ACC112 (cell line): ENCODE measurements at regions not wholly inside any gene's neighbourhood (a gene's known extent, or its start where the extent isn't known, plus 50 kb on each side); places are given as distances from the start of the nearest gene placed in this dataset.
A peak's percentile ranks its signal among the peaks of the same experiment; 100 is the strongest.

ENCODE experiments used
- H2AFZ ChIP-seq: fragments of 200-600 bp; sonication (generic); one replicate; pipeline ENCODE4 v1.6.0; 2017; ENCODE audit warnings: antibody characterized with exemption, low read length; ENCODE audit not compliant: unreplicated experiment
- H3K27ac ChIP-seq: fragments of 200-600 bp; sonication (generic); 2 replicates; pipeline ENCODE4 v1.5.1; 2014; ENCODE audit warnings: low read depth, mild to moderate bottlenecking, antibody characterized with exemption, low read length, moderate library complexity
- H3K27me3 ChIP-seq: fragments of 200-600 bp; sonication (generic); 2 replicates; pipeline ENCODE4 v1.6.1; 2014; ENCODE audit warnings: mild to moderate bottlenecking, antibody characterized with exemption, low read length, moderate library complexity, mixed read lengths; ENCODE audit not compliant: insufficient read depth
- H3K36me3 ChIP-seq: fragments of 200-600 bp; sonication (generic); 2 replicates; pipeline ENCODE4 v1.6.1; 2016; ENCODE audit warnings: mild to moderate bottlenecking, antibody characterized with exemption, low read length, moderate library complexity, mixed read lengths; ENCODE audit not compliant: insufficient read depth
- H3K4me1 ChIP-seq: fragments of 200-600 bp; sonication (generic); one replicate; pipeline ENCODE4 v1.6.1; 2016; ENCODE audit warnings: low read length, mixed read lengths; ENCODE audit not compliant: insufficient read depth, unreplicated experiment, control insufficient read depth
- H3K4me3 ChIP-seq: fragments of 200-600 bp; sonication (generic); 2 replicates; pipeline ENCODE4 v1.5.1; 2014; ENCODE audit warnings: mild to moderate bottlenecking, low read depth, low read length
- H3K79me2 ChIP-seq: fragments of 200-600 bp; sonication (generic); one replicate; pipeline ENCODE4 v1.6.0; 2016; ENCODE audit warnings: low read length; ENCODE audit not compliant: control insufficient read depth, unreplicated experiment, insufficient read depth

DNA sequence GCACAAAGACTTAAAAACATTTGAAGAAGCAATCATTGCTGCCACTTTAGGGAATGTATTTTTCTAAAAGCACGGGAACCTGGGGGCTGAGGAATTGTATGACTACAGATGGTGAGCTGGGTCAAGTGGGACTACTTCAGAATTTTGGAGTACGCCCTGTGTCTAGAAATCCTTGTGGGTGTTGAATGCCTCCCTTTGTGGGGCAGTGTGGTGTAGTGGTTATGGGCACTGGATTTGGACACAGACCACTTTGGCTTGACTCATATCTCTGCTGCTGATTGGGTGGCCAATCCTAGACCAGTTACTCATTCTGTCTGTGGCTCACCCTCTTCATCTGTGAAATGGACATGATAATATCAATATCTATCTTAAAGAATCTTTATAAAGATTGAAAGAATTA is 155.0 kb upstream of the RPS6KA3 start:
- H2AFZ ChIP-seq: peak overlapping the region; percentile 25

DNA sequence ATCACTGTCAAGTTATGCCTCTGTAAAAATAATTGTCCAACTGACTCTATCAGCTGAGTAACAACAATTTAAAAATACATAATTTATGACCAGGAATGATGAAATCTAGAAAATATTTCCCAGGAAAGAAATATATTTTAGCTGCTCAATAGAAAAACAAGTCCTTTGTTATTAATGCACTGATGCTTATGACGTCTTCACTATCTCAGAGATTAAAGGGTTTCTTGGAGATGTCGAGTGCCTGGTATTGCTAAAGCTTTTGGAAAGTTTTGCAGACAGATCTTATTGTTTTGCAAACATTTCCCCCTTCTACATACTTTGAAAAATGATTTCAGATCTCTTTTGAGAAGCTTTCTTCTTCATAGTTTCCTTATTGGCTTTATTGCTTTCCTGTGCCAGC is 154.6 kb upstream of the RPS6KA3 start:
- no peaks in the 10 kb centered on the region for H3K27me3 ChIP-seq

More for the DNA sequence above, 155.0 kb upstream of the RPS6KA3 start:
- no peak overlapping the region for H3K27ac ChIP-seq
- no peaks in the 10 kb centered on the region for H3K4me1 ChIP-seq
- H3K36me3 ChIP-seq: no peaks in the 10 kb centered on the region
- no peaks in the 10 kb centered on the region for H3K79me2 ChIP-seq
- H3K4me3 ChIP-seq: no peak overlapping the region
- H3K27me3 ChIP-seq: no peaks in the 10 kb centered on the region

DNA sequence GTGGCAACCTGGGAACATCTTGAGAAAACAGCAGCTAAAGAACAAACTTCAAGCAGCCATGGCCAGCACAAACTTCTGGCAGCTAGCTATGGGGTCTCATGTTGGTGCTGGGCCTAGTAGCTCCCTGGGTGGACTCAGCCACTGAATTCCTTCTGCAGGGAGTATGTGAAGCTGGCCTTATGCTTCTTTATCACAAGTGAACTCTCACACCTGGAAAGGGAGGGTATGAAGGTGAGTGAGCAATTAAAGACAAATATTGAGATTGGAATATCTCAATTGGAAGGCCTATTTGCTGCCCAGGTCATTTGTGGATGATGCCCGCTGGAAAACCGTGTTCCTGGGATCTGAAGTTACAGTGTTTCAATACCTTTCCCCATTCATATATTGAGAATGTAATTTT is 153.3 kb upstream of the RPS6KA3 start:
- Histone ChIP-seq H3K4me3 (no peak overlapping the region), H3K4me1 (no peaks in the 10 kb centered on the region), H3K79me2 (no peaks in the 10 kb centered on the region), H2AFZ (no peak overlapping the region), H3K27ac (no peak overlapping the region), H3K27me3 (no peaks in the 10 kb centered on the region), H3K36me3 (no peaks in the 10 kb centered on the region)

More for the DNA sequence above, 154.6 kb upstream of the RPS6KA3 start:
- Histone ChIP-seq H3K4me3 (no peak overlapping the region), H2AFZ (peak overlapping the region; percentile 25), H3K4me1 (no peaks in the 10 kb centered on the region), H3K27ac (no peak overlapping the region), H3K79me2 (no peaks in the 10 kb centered on the region), H3K36me3 (no peaks in the 10 kb centered on the region)

DNA sequence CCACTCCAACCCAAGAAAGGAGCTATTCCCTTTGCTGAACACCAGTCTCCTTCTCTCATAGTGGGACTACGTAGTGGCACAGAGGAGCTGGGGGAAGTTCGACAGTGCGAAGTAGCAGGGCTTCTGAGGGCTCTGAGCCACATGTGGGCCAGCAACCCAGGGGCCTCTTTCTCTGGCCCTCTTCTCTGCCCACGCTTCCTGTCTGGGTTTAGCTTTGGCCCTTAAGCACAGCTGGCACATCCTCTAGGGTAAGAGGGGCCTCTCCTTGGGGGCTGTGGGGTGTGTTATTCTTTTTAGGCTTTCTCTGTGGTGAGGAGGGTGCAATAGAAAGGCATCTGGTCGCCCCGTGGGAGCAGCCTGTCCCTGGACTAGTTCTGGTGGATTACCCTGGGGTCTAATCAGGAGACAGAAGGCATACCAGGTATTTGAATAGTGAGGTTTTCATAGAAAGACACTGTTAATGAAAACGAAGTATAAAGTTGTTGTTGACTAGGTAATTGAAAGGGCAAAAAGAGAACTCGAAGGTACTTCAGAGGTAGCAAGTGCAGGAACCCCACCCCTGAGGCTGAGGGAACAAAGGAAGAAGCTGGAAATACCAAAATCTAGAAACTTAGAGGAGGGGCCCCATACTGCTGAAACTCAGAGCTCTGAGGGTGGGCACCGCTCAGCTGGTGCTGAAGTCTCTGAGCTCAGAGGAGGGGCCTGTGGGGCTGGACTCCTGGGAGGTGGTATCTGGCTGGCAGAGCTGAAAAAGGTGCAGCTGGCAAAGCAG is 151.9 kb upstream of the RPS6KA3 start:
- no peak overlapping the region for H2AFZ ChIP-seq

DNA sequence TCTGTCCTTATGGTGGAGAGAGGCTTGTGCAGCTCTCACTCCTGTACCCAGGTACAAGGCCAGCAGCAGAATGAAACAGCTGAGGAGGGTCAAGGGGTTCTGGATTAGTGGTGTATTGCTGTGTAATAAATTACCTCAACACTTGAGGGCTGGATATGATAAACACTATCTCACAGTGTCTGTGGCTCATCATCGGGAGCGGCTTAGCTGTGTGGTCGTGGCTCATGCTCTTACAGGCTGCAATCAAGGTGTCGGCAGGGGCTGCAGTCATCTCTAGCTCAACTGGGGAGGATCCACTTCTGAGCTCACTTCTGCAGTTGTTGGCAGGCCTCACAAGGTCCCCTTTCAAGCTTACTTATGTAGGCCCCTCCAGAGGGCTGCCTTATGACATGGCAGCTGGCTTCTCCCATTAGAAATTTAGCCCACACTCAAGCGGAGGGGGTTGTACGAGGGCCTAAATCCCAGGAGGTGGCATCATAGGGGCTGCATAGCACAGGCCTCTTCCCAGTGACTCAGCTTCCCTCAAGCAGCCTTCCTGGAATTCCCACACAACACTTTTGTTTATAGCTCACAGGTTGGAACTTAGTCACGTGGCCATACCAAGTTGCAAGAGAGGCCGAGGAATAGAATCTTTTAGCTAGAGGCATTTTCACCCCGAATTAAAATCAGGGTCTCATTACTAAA is 148.2 kb upstream of the RPS6KA3 start:
- no peaks in the 10 kb centered on the region for H3K4me1 ChIP-seq
- no peak overlapping the region for H3K27ac ChIP-seq
- no peaks in the 10 kb centered on the region for H3K36me3 ChIP-seq
- no peaks in the 10 kb centered on the region for H3K79me2 ChIP-seq
- H3K27me3 ChIP-seq: 0 out of 2 replicates have a peak, but pooled peaks cover 3% of the 10 kb centered on the region
- H3K4me3 ChIP-seq: no peak overlapping the region
- no peak overlapping the region for H2AFZ ChIP-seq

More for the DNA sequence above, 151.9 kb upstream of the RPS6KA3 start:
- Histone ChIP-seq H3K27ac (no peak overlapping the region), H3K36me3 (no peaks in the 10 kb centered on the region), H3K79me2 (no peaks in the 10 kb centered on the region), H3K27me3 (no peaks in the 10 kb centered on the region), H3K4me1 (no peaks in the 10 kb centered on the region), H3K4me3 (no peak overlapping the region)

DNA sequence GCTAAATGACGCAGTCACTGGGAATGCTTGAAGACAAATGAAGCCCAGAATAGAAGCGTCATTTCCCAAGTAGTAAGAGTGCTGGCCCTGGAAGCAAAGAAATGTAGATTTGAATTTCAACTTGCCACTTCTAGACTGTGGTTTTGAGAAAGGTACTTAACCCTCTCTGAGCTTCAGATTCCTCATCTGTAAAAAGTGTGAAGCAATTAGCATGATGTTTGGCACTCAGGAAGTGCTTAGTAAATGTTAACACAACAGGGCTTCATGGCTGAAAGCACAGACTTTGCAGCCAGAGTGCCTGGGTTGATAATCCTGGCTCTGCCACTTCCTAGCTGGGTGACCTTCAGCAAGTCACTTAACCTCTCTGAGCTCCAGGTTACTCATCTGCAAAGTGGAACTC is 147.4 kb upstream of the RPS6KA3 start:
- Histone ChIP-seq H3K36me3 (no peaks in the 10 kb centered on the region), H2AFZ (no peak overlapping the region), H3K27ac (no peak overlapping the region), H3K79me2 (no peaks in the 10 kb centered on the region), H3K4me3 (no peak overlapping the region), H3K4me1 (no peaks in the 10 kb centered on the region), H3K27me3 (0 out of 2 replicates have a peak, but pooled peaks cover 3% of the 10 kb centered on the region)

DNA sequence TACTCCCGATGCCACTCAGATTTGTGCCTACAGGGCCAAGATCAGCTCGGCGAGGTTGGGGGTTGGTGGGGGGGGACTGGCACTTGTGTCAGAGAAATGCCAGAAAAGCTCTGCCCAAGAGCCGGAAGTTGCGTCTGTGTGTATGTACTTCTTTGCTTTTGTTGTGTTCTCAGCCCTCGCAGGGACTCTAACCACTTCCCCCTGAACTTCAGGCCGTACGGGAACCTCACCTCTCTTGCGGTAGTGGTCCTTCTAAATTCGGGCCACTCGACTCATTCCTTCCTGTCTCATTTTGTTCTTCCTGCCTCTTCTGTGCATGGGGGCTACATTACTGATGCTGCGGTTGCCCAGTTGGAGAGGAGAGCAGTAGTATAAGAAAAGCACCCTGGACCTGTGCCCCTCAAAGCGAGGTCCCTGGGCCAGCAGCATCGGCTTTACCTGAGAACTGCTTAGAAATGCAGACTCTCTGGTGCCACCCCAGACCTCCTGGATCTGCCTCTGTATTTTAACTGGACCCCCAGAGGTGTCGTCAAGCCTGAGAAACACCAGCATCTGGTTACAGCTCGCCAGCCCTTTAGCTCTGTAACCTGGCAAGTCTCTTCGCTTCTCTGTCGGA is 146.3 kb upstream of the RPS6KA3 start:
- H3K27me3 ChIP-seq: 0 out of 2 replicates have a peak, but pooled peaks cover 3% of the 10 kb centered on the region

DNA sequence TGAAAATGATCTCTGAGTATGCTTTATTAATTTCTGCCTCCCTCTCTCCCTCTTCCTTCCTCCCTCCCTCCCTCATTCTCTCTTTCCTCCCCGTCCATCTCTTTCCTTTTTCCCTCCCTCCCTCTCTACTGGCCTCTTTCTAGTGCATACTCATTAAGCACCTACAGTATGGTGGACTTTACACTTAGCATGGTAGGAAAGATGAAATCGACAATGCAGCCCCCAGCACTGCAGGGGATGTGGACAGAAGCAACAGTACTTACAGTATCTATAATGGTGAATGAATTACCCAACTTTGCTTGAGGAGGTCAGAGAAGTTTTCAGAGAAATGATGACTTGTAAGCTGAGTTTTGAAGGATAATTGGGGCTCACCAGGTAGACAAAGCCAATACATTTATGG is 143.8 kb upstream of the RPS6KA3 start:
- Histone ChIP-seq H3K4me3 (no peak overlapping the region), H3K4me1 (no peaks in the 10 kb centered on the region), H3K79me2 (no peaks in the 10 kb centered on the region), H2AFZ (no peak overlapping the region), H3K36me3 (no peaks in the 10 kb centered on the region), H3K27ac (no peak overlapping the region), H3K27me3 (0 out of 2 replicates have a peak, but pooled peaks cover 3% of the 10 kb centered on the region)

More for the DNA sequence above, 146.3 kb upstream of the RPS6KA3 start:
- no peak overlapping the region for H2AFZ ChIP-seq
- H3K4me1 ChIP-seq: no peaks in the 10 kb centered on the region
- no peak overlapping the region for H3K4me3 ChIP-seq
- H3K79me2 ChIP-seq: no peaks in the 10 kb centered on the region
- H3K27ac ChIP-seq: no peak overlapping the region
- H3K36me3 ChIP-seq: no peaks in the 10 kb centered on the region

DNA sequence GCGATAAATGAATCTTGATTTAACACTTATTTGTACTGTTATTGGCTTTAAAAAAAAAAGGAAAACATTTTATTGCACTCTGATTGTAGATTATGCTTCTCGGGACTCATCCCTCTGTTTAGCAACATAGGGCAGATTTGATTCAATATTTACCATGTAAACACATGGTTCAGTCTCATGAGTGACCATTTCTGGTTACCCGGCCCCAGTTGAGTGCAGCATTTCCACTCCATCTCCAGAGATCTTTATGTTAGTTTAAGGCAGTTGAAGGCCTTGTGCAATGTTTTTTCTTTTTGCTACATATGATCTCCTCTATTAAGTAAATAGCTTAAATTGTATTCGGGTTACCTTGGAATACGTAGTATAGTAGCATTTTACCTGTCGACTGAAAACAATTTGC is 143.3 kb upstream of the RPS6KA3 start:
- Histone ChIP-seq H3K4me1 (no peaks in the 10 kb centered on the region), H3K79me2 (no peaks in the 10 kb centered on the region), H3K4me3 (no peak overlapping the region), H3K27me3 (0 out of 2 replicates have a peak, but pooled peaks cover 3% of the 10 kb centered on the region), H3K36me3 (no peaks in the 10 kb centered on the region), H3K27ac (no peak overlapping the region), H2AFZ (no peak overlapping the region)

DNA sequence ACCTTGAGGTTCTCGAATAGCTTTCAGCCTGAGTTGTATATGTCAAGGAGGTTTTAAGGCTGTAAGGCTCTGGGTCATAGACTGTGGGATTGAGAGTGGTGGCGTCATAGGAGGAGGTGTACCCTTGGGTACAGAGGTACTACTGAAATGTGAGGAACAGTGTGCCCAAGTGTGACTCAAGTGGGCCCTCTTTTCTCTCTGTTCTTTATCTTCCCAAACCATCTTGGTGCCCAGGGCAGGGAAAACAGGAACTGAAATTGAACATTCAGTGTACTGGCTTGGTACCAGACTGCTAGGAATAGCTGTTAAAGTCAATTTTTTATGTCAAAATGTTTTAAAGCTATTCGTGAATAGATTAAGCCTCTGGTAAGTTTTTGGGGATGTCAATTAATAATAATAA is 136.2 kb upstream of the RPS6KA3 start:
- no peak overlapping the region for H3K27ac ChIP-seq
- H3K79me2 ChIP-seq: no peaks in the 10 kb centered on the region
- no peak overlapping the region for H3K4me3 ChIP-seq
- H2AFZ ChIP-seq: no peak overlapping the region
- H3K27me3 ChIP-seq: no peaks in the 10 kb centered on the region
- no peaks in the 10 kb centered on the region for H3K4me1 ChIP-seq
- no peaks in the 10 kb centered on the region for H3K36me3 ChIP-seq
